SJSA1 (cell line): ENCODE measurements at regions not wholly inside any gene's neighbourhood (a gene's known extent, or its start where the extent isn't known, plus 50 kb on each side); places are given as distances from the start of the nearest gene placed in this dataset.
"Not testable (repeated sequence)": the region's sequence is repeated elsewhere in the genome, so short reads cannot be mapped to it uniquely, and the experiment has no call there.

Experiments
- DNase-seq, 2 experiments: peaks; one replicate each; pipeline ENCODE4 v3.0.0-alpha.2; 2015 to 2020; ENCODE audit warnings: low spot score in 2 of 2, low read depth in 1 of 2
- H3K27ac ChIP-seq: fragments of 250-450 bp; sonication (Bioruptor Pico); 2 replicates; pipeline ENCODE4 v1.5.1; 2020; ENCODE audit warnings: mild to moderate bottlenecking, moderate library complexity
- H3K27me3 ChIP-seq: fragments of 250-450 bp; sonication (Bioruptor Pico); replicated peaks from 2 replicates; pipeline ENCODE4 v1.5.1; 2020; ENCODE audit warnings: mild to moderate bottlenecking, moderate library complexity
- H3K36me3 ChIP-seq: fragments of 250-450 bp; sonication (Bioruptor Pico); 2 replicates; pipeline ENCODE4 v1.5.1; 2020; ENCODE audit warnings: mild to moderate bottlenecking
- H3K4me1 ChIP-seq: fragments of 250-450 bp; sonication (Bioruptor Pico); replicated peaks from 2 replicates; pipeline ENCODE4 v1.6.1; 2021; ENCODE audit warnings: mild to moderate bottlenecking
- H3K4me3 ChIP-seq: fragments of 250-450 bp; sonication (Bioruptor Pico); 2 replicates; pipeline ENCODE4 v1.5.1; 2020; ENCODE audit warnings: mild to moderate bottlenecking
- H3K9me3 ChIP-seq: fragments of 250-450 bp; sonication (Bioruptor Pico); replicated peaks from 2 replicates; pipeline ENCODE4 v1.5.1; 2020; ENCODE audit warnings: mild to moderate bottlenecking

DNA sequence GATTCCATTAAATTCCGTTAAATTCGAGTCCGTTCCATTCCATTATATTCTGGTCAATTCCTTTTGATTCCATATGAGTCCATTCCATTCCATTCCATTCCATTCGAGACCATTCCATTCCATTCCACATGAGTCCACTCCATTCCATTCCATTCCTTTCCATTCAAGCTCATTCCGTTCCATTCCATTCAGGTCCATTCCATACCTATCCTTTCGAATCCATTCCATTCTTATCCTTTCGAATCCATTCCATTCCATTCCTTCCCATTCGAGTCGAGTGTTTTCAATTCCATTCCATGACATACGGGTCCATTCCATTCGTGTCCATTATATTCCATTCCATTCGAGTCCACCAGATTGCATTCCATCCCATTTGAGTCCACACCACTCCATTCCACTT lies 1127.4 kb downstream of the RPIA start:
- Histone ChIP-seq H3K4me1 (no peaks in the 10 kb centered on the region), H3K36me3 (no peaks in the 10 kb centered on the region), H3K27me3 (no peaks in the 10 kb centered on the region), H3K9me3 (peaks cover 9% of the 10 kb centered on the region; the same call in 1 of the 2 replicates), H3K4me3 (no peak overlapping the region), H3K27ac (no peak overlapping the region)
- no peak for DNase-seq

DNA sequence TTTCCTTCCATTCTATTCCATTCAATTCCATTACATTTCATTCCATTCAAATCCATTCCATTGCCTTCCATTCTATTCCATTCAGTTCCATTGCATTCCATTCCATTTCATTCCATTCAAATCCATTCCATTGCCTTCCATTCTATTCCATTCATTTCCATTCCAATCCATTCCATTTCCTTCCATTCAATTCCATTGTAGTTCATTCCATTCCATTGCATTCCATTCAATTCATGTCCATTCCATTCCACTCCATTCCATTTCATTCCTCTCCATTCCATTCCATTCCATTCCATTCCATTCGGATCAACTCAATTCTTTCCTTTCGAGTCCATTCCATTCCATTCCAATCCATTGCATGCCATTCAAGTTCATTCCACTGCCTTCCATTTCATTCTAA lies 1128.3 kb downstream of the RPIA start:
- no peak overlapping the region for H3K4me3 ChIP-seq
- DNase-seq, result no peak
- no peaks in the 10 kb centered on the region for H3K4me1 ChIP-seq
- H3K36me3 ChIP-seq, result no peaks in the 10 kb centered on the region
- H3K9me3 ChIP-seq, result peaks cover 9% of the 10 kb centered on the region; the same call in 1 of the 2 replicates
- H3K27me3 ChIP-seq, result no peaks in the 10 kb centered on the region
- H3K27ac ChIP-seq, result no peak overlapping the region

DNA sequence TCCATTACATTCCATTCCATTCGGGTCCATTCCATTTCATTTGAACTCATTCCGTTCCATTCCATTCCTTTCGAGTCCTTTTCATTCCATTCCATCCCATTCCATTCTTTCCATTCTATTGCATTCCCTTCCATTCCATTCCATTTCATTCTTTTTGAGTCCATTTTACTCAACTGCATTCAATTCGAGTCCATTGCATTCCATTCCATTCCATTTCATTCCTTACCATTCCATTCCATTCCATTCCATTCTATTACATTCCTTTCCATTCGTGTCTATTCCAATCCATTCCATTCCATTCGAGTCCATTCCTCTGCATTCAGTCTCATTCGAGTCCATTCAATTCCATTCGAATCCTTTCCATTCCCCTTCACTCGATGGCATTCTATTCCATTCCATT lies 1128.8 kb downstream of the RPIA start:
- H3K36me3 ChIP-seq, result no peaks in the 10 kb centered on the region
- no peak for DNase-seq
- H3K27me3 ChIP-seq, result no peaks in the 10 kb centered on the region
- H3K27ac ChIP-seq, result no peak overlapping the region
- H3K4me3 ChIP-seq, result no peak overlapping the region
- H3K4me1 ChIP-seq, result no peaks in the 10 kb centered on the region
- H3K9me3 ChIP-seq, result peaks cover 9% of the 10 kb centered on the region; the same call in 1 of the 2 replicates

DNA sequence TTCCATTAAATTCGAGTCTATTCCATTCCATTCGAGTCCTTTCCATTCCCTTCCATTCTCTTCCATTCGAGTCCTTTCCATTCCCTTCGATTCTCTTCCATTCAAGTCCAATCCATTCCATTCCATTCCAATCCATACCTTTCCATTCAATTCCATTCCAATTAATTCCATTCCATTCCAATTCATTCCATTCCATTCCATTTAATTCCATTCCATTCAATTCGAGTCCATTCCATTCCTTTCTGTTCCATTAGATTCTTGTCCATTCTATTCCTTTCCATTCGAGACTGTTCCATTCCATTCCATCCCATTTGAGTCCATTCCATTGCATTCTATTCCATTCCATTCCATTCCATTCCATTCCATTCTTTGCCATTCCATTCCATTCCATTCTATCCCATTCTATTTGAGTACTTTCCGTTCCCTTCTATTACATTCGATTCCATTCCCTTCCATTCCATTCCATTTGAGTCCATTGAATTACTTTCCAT lies 1130.0 kb downstream of the RPIA start:
- Histone ChIP-seq H3K27ac (no peak overlapping the region), H3K9me3 (peaks cover 6% of the 10 kb centered on the region; the same call in 1 of the 2 replicates), H3K27me3 (no peaks in the 10 kb centered on the region), H3K36me3 (no peaks in the 10 kb centered on the region), H3K4me1 (no peaks in the 10 kb centered on the region), H3K4me3 (no peak overlapping the region)
- no peak for DNase-seq

DNA sequence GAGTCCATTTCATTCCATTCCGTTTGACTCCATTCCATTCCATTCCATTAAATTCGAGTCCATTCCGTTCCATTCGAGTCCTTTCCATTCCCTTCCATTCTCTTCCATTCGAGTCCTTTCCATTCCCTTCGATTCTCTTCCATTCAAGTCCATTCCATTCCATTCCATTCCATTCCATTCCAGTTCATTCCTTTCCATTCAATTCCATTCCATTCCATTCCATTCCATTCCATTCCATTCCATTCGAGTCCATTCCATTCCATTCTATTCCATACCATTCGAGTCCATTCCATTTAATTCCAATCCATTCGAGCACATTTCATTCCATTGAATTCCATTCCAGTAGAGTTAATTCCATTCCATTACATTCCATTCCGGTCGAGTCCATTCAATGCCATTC lies 1130.9 kb downstream of the RPIA start:
- not testable (repeated sequence) for H3K9me3 ChIP-seq, H3K4me1 ChIP-seq, H3K27ac ChIP-seq, DNase-seq, H3K27me3 ChIP-seq, H3K4me3 ChIP-seq, H3K36me3 ChIP-seq

DNA sequence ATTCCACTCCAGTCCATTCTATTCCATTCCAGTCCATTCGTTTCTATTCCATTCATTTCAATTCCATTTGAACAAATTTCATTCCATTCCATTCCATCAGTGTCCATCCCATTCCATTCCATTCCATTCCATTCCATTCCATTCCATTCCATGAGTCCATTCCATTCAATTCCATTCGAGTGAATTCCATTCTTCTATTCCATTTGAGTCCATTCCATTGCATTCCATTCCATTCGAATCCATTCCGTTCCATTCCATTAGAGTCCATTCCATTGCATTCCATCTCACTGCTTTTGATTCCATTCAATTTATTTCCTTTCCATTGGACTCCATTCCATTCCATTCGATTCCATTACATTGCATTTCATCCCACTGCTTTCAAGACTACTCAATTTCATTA lies 1132.1 kb downstream of the RPIA start:
- DNase-seq, result no peak
- Histone ChIP-seq H3K4me3 (no peak overlapping the region), H3K27ac (no peak overlapping the region), H3K9me3 (no peaks in the 10 kb centered on the region), H3K36me3 (no peaks in the 10 kb centered on the region), H3K27me3 (no peaks in the 10 kb centered on the region), H3K4me1 (no peaks in the 10 kb centered on the region)

DNA sequence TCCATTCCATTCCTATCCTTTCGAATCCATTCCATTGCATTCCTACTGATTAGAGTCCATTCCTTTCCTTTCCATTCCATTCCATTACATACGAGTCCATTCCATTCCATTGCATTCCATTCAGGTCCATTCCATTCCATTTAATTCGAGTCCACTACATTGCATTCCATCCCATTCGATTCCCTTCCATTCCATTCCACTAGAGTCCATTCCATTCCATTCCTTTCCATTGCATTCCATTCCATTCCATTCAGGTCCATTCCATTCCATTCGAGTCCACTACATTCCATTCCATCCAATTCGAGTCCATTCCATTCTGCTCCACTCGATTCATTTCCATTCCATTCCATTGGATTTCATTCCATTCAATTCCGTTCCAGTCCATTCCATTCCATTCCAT lies 1133.6 kb downstream of the RPIA start:
- no peaks in the 10 kb centered on the region for H3K9me3 ChIP-seq
- no peak overlapping the region for H3K27ac ChIP-seq
- H3K36me3 ChIP-seq, result no peaks in the 10 kb centered on the region
- no peak for DNase-seq
- H3K4me1 ChIP-seq, result no peaks in the 10 kb centered on the region
- no peak overlapping the region for H3K4me3 ChIP-seq
- H3K27me3 ChIP-seq, result no peaks in the 10 kb centered on the region

DNA sequence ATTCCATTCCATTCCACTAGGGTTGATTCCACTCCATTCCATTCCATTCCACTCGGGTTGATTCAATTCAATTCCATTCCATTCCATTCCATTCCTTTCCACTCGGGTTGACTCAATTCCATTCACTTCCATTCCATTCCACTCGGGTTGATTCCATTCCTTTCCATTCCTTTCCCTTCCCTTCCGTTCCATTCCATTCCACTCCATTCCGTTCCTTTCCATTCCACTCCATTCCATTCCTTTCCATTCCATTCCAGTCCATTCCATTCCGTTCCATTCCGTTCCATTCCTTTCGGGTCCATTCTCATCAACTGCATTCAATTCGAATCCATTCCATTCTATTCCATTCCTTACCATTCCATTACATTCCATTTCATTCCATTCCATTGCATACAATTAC lies 1135.3 kb downstream of the RPIA start:
- not testable (repeated sequence) for H3K4me1 ChIP-seq, H3K4me3 ChIP-seq, DNase-seq, H3K9me3 ChIP-seq, H3K27me3 ChIP-seq, H3K27ac ChIP-seq, H3K36me3 ChIP-seq

DNA sequence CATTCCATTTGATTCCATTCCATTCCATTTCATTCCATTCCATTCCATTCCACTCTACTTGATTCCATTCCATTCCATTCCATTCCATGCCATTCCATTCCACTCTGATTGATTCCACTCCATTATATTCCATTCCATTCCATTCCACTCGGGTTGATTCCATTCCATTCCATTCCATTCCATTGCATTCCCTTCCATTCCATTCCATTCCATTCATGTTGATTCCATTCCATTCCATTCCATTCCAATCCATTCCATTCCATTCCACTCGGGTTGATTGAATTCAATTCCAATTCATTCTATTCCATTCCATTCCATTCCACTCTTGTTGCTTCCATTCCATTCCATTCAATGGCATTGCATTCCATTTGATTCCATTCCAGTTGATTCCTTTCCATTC lies 1136.4 kb downstream of the RPIA start:
- H3K4me1 ChIP-seq, H3K4me3 ChIP-seq, H3K36me3 ChIP-seq, H3K9me3 ChIP-seq, H3K27ac ChIP-seq, H3K27me3 ChIP-seq, DNase-seq: not testable (repeated sequence)

DNA sequence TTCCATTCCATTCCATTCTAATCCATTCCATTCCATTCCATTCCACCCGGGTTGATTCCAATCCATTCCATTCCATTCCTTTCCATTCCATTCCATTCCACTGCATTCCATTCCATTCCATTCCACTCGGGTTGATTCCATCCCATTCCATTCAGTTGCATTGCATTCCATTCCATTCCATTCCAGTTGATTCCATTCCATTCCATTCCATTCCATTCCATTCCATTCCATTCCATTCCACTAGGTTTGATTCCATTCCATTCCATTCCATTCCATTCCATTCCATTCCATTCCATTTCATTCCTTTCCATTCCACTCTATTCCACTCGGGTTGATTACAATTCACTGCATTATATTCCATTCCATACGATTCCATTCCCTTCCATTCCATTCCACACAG lies 1136.9 kb downstream of the RPIA start:
- H3K4me1 ChIP-seq, H3K27ac ChIP-seq, H3K4me3 ChIP-seq, DNase-seq, H3K9me3 ChIP-seq, H3K27me3 ChIP-seq, H3K36me3 ChIP-seq: not testable (repeated sequence)

DNA sequence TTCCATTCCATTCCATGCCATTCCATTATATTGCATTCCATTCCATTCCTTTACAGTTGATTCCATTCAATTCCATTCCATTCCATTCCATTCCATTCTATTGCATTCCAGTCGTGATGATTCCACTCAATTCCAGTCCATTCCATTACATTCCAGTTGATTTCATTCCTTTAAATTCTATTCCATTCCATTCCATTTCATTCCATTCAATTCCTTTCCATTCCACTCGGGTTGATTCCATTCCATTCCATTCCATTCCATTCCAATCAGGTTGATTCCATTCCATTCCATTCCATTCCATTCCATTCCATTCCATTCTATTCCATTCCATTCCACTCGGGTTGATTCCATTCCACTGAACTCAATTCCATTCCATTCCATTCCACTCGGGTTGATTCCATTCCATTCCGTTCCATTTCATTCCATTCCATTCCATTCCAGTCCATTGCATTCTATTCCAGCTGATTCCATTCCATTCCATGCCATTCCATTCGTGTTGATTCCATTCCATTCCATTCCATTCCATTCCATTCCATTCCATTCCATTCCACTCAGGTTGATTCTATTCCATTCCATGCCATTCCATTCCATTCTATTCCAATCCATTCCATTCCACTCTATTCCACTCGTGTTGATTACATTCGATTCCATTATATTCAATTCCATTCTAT lies 1137.6 kb downstream of the RPIA start:
- H3K27ac ChIP-seq, H3K4me3 ChIP-seq, H3K36me3 ChIP-seq, H3K9me3 ChIP-seq, DNase-seq, H3K27me3 ChIP-seq, H3K4me1 ChIP-seq: not testable (repeated sequence)

DNA sequence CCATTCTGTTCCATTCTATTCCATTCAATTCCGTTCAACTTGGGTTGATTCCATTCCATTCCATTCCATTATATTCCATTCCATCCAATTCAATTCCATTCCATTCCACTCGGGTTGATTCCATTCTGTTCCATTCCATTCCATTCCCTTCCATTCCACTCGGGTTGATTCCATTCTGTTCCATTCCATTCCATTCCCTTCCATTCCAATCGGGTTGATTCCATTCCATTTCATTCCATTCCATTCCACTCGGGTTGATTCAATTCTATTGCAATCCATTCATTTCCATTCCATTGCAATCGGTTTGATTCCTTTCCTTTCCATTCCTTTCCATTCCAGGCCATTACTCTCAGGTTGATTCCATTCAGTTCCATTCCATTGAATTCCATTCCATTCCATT lies 1138.4 kb downstream of the RPIA start:
- Histone ChIP-seq H3K36me3 (no peaks in the 10 kb centered on the region), H3K4me3 (no peak overlapping the region), H3K4me1 (no peaks in the 10 kb centered on the region), H3K9me3 (no peaks in the 10 kb centered on the region), H3K27me3 (no peaks in the 10 kb centered on the region), H3K27ac (no peak overlapping the region)
- no peak for DNase-seq

DNA sequence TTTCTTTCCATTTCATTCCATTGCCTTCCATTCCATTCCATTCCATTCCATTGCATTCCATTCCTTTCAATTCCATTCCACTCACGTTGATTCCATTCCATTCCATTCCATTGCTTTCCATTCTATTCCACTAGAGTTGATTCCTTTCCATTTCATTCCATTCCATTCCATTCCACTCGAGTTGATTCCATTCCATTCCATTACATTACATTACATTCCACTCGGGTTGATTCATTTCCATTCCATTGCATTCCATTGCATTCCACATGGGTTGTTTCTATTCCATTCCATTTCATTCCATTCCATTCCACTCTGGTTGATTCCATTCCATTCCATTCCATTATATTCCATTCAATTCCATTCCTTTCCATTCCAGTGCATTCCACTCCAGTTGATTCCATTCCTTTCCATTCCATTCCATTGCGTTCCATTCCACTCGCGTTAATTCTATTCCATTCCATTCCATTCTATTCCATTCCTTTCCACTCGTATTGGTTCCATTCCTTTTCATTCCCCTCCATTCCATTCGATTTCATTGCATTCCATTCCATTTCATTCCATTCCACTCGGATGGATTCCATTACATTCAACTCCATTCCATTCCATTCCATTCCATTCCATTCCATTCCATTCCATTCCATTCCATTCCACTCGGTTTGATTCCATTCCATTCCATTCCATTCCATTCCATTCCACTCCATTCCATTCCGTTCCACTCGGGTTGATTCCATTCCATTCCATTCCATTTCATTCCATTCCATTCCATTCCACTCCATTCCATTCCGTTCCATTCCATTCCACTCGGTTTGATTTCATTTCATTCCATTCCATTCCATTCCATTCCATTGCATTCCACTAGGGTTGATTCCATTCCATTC lies 1139.1 kb downstream of the RPIA start:
- not testable (repeated sequence) for H3K27ac ChIP-seq, H3K4me1 ChIP-seq, H3K27me3 ChIP-seq, H3K36me3 ChIP-seq, DNase-seq, H3K4me3 ChIP-seq, H3K9me3 ChIP-seq

DNA sequence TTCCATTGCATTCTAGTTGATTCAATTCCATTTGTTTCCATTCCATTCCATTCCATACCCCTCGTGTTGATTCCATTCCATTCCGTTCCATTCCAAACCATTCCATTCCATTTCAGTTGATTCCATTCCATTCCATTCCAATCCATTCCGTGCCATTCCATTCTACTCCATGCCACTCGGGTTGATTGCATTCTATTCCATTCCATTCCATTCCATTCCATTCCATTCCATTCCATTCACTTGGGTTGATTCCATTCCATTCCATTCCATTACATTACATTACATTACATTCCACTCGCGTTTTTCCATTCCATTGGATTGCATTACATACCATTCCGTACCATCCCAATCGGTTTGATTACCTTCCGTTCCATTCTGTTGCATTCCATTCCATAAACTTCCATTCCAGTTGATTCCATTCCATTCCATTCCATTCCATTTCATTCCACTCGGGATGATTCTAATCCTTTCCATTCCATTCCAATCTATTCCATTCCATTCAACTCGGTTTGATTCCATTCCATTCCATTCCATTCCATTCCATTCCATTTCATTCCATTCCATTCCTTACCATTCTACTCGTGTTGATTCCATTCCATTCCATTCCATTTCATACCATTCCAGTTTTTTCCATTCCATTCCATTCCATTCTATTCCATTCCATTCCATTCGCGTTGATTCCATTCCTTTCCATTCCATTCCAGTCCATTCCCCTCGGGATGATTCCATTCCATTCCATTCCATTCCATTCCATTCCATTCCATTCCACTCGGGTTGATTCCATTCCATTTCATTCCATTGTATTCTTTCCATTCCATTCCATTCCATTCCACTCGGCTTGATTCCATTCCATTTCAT lies 1140.4 kb downstream of the RPIA start:
- no peaks in the 10 kb centered on the region for H3K4me1 ChIP-seq
- no peaks in the 10 kb centered on the region for H3K36me3 ChIP-seq
- no peaks in the 10 kb centered on the region for H3K9me3 ChIP-seq
- no peak for DNase-seq
- H3K27ac ChIP-seq, result no peak overlapping the region
- H3K27me3 ChIP-seq, result no peaks in the 10 kb centered on the region
- no peak overlapping the region for H3K4me3 ChIP-seq
